ENCODE measurements at regions not wholly inside any gene's neighbourhood (a gene's known extent, or its start where the extent isn't known, plus 50 kb on each side); places are given as distances from the start of the nearest gene placed in this dataset.

- TF ChIP-seq POLR2AphosphoS5 (IDR thresholded peaks at IDR 0.05; ENCODE audit: low read depth, low read length) (no peak), SIN3A (IDR thresholded peaks at IDR 0.05; ENCODE audit: borderline replicate concordance, insufficient read depth, low read depth, low read length) (no peak), REST (IDR thresholded peaks at IDR 0.05; ENCODE audit: insufficient read depth in 1 of 2, low read depth in 2 of 2, low read length in 1 of 2) (no peak), TCF7L2 (IDR thresholded peaks at IDR 0.05; ENCODE audit: low read depth, low read length) (no peak)
- TF ChIP-seq, protein P1, sequence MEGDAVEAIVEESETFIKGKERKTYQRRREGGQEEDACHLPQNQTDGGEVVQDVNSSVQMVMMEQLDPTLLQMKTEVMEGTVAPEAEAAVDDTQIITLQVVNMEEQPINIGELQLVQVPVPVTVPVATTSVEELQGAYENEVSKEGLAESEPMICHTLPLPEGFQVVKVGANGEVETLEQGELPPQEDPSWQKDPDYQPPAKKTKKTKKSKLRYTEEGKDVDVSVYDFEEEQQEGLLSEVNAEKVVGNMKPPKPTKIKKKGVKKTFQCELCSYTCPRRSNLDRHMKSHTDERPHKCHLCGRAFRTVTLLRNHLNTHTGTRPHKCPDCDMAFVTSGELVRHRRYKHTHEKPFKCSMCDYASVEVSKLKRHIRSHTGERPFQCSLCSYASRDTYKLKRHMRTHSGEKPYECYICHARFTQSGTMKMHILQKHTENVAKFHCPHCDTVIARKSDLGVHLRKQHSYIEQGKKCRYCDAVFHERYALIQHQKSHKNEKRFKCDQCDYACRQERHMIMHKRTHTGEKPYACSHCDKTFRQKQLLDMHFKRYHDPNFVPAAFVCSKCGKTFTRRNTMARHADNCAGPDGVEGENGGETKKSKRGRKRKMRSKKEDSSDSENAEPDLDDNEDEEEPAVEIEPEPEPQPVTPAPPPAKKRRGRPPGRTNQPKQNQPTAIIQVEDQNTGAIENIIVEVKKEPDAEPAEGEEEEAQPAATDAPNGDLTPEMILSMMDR (IDR thresholded peaks at IDR 0.05), result no peak
These were observed 72.5 kb downstream of the AGTR2 start for GRCh38 chrX:116243039-116243438.
